Trophoblast cell (in vitro differentiated cells and primary cell): ENCODE measurements at regions not wholly inside any gene's neighbourhood (a gene's known extent, or its start where the extent isn't known, plus 50 kb on each side); places are given as distances from the start of the nearest gene placed in this dataset.

ENCODE experiments used
- DNase-seq, 2 donors: peaks; one replicate each; pipeline ENCODE4 v3.0.0-alpha.2; 2016
- H2AFZ ChIP-seq: 2 replicates; pipeline ENCODE4 v1.6.1; 2013; ENCODE audit warnings: low read length, moderate library complexity, mild to moderate bottlenecking; ENCODE audit not compliant: insufficient read depth, poor library complexity
- H2AK5ac ChIP-seq: 2 replicates; pipeline ENCODE4 v1.6.1; 2013; ENCODE audit warnings: mild to moderate bottlenecking, low read length
- H2BK120ac ChIP-seq: 2 replicates; pipeline ENCODE4 v1.6.1; 2013; ENCODE audit warnings: low read length, mild to moderate bottlenecking, moderate library complexity; ENCODE audit not compliant: insufficient read depth, poor library complexity
- H2BK12ac ChIP-seq: 2 replicates; pipeline ENCODE4 v1.6.1; 2013; ENCODE audit warnings: mild to moderate bottlenecking, low read length, moderate library complexity
- H2BK5ac ChIP-seq: 2 replicates; pipeline ENCODE4 v1.6.1; 2013; ENCODE audit warnings: low read length, low read depth, moderate library complexity, mild to moderate bottlenecking; ENCODE audit not compliant: poor library complexity
- H3K14ac ChIP-seq: 2 replicates; pipeline ENCODE4 v1.6.1; 2013; ENCODE audit warnings: mild to moderate bottlenecking, low read length
- H3K18ac ChIP-seq: 2 replicates; pipeline ENCODE4 v1.6.1; 2013; ENCODE audit warnings: mild to moderate bottlenecking, low read length
- H3K23ac ChIP-seq: 2 replicates; pipeline ENCODE4 v1.6.1; 2013; ENCODE audit warnings: low read length
- H3K27ac ChIP-seq: 2 replicates; pipeline ENCODE4 v1.5.1; 2013; ENCODE audit warnings: low read depth, mild to moderate bottlenecking, inconsistent platforms, low read length, moderate library complexity
- H3K27me3 ChIP-seq: 2 replicates; pipeline ENCODE4 v1.6.1; 2013; ENCODE audit warnings: inconsistent platforms, mild to moderate bottlenecking, low read length, moderate library complexity; ENCODE audit not compliant: insufficient read depth
- H3K36me3 ChIP-seq, 2 experiments: 1 replicate in 1 of 2; 2 replicates in 1 of 2; pipeline ENCODE4 v1.6.1; 2013; ENCODE audit warnings: low read length in 2 of 2, mild to moderate bottlenecking in 2 of 2, moderate library complexity in 1 of 2; ENCODE audit not compliant: insufficient read depth in 2 of 2, control insufficient read depth in 1 of 2
- H3K4ac ChIP-seq: 2 replicates; pipeline ENCODE4 v1.6.1; 2013; ENCODE audit warnings: low read depth, mild to moderate bottlenecking, low read length, moderate library complexity
- H3K4me1 ChIP-seq, 2 experiments: 1 replicate in 1 of 2; 2 replicates in 1 of 2; pipeline ENCODE4 v1.6.1; 2013; ENCODE audit warnings: low read length in 2 of 2, mild to moderate bottlenecking in 2 of 2, moderate library complexity in 1 of 2; ENCODE audit not compliant: insufficient read depth in 2 of 2, control insufficient read depth in 1 of 2
- H3K4me2 ChIP-seq: 2 replicates; pipeline ENCODE4 v1.6.1; 2013; ENCODE audit warnings: inconsistent platforms, mild to moderate bottlenecking, low read length, moderate library complexity
- H3K4me3 ChIP-seq: 2 replicates; pipeline ENCODE4 v1.5.1; 2013; ENCODE audit warnings: mild to moderate bottlenecking, low read depth, low read length, inconsistent platforms
- H3K79me1 ChIP-seq: one replicate; pipeline ENCODE4 v1.6.1; 2013; ENCODE audit warnings: low read length
- H3K79me2 ChIP-seq: 2 replicates; pipeline ENCODE4 v1.6.1; 2013; ENCODE audit warnings: low read length, mild to moderate bottlenecking; ENCODE audit not compliant: control insufficient read depth, insufficient read depth, poor library complexity
- H3K9ac ChIP-seq: 2 replicates; pipeline ENCODE4 v1.6.1; 2013; ENCODE audit warnings: mild to moderate bottlenecking, low read length
- H3K9me3 ChIP-seq: 2 replicates; pipeline ENCODE4 v1.6.1; 2013; ENCODE audit warnings: low read depth, mild to moderate bottlenecking, control low read depth, inconsistent platforms, low read length; ENCODE audit not compliant: insufficient read depth
- H4K12ac ChIP-seq: 2 replicates; pipeline ENCODE4 v1.6.1; 2013; ENCODE audit warnings: low read depth, mild to moderate bottlenecking, low read length, moderate library complexity
- H4K8ac ChIP-seq: 2 replicates; pipeline ENCODE4 v1.6.1; 2013; ENCODE audit warnings: low read depth, mild to moderate bottlenecking, low read length, moderate library complexity
- H4K91ac ChIP-seq: one replicate; pipeline ENCODE4 v1.6.1; 2013; ENCODE audit warnings: low read depth, mild to moderate bottlenecking, low read length, moderate library complexity
- WGBS: extraction: QIAGEN DNeasy Blood & Tissue Kit; methylation state at CpG from one replicate; pipeline ENCODE4 v1.1.7; 2013; ENCODE audit warnings: missing lambda C conversion rate; ENCODE audit not compliant: insufficient read length, insufficient coverage; ENCODE audit errors: extremely low coverage; 5-methylcytosine and 5-hydroxymethylcytosine counted together

GRCh38 chr9:81393985-81394811 lies 295.1 kb downstream of the TLE1 start:
- no peak overlapping the region for H4K8ac ChIP-seq
- H3K23ac ChIP-seq, result no peak overlapping the region
- no peak overlapping the region for H2BK12ac ChIP-seq
- peaks cover 24% of the 10 kb centered on the region for H3K79me1 ChIP-seq
- peaks cover 15 to 20% of the 10 kb centered on the region in 2 experiments for H3K4me1 ChIP-seq
- H3K4me2 ChIP-seq, result no peak overlapping the region
- H3K9me3 ChIP-seq, result peaks cover 1% of the 10 kb centered on the region
- no peaks in the 10 kb centered on the region for H3K36me3 ChIP-seq
- H3K4me3 ChIP-seq, result no peak overlapping the region
- no peak overlapping the region for H4K12ac ChIP-seq
- no peak overlapping the region for H3K27ac ChIP-seq
- DNase-seq, result no peak
- no peak overlapping the region for H4K91ac ChIP-seq
- no CpG with 5 or more reads among the region's 6 CpGs for WGBS
- H3K18ac ChIP-seq, result no peak overlapping the region
- H2BK5ac ChIP-seq, result no peak overlapping the region
- no peak overlapping the region for H3K4ac ChIP-seq
- H3K79me2 ChIP-seq, result peaks cover 3% of the 10 kb centered on the region
- no peak overlapping the region for H3K14ac ChIP-seq
- no peak overlapping the region for H2AK5ac ChIP-seq
- H2BK120ac ChIP-seq, result no peak overlapping the region
- H3K9ac ChIP-seq, result no peak overlapping the region
- H3K27me3 ChIP-seq, result no peaks in the 10 kb centered on the region
- H2AFZ ChIP-seq, result no peak overlapping the region

- H2AK5ac ChIP-seq, result no peak overlapping the region
- H2AFZ ChIP-seq, result no peak overlapping the region
- no peaks in the 10 kb centered on the region for H3K27me3 ChIP-seq
- no peaks in the 10 kb centered on the region for H3K36me3 ChIP-seq
- DNase-seq, result peak; percentile 27 to 52
- peak overlapping the region; percentile 84 for H3K27ac ChIP-seq
- H3K18ac ChIP-seq, result no peak overlapping the region
- peaks cover 1% of the 10 kb centered on the region for H3K9me3 ChIP-seq
- peak overlapping the region; percentile 18 for H3K4me2 ChIP-seq
- no peak overlapping the region for H4K8ac ChIP-seq
- no peak overlapping the region for H3K23ac ChIP-seq
- peaks cover 32% of the 10 kb centered on the region for H3K79me1 ChIP-seq
- peak overlapping the region; percentile 70 for H4K91ac ChIP-seq
- H2BK120ac ChIP-seq, result peak overlapping the region; percentile 41
- peaks cover 4% of the 10 kb centered on the region for H3K79me2 ChIP-seq
- no peak overlapping the region for H3K14ac ChIP-seq
- no peak overlapping the region for H4K12ac ChIP-seq
- no peak overlapping the region for H3K4me3 ChIP-seq
- WGBS, result no CpG with 5 or more reads among the region's 2 CpGs
- H2BK5ac ChIP-seq, result peak overlapping the region; percentile 22
- H2BK12ac ChIP-seq, result peak overlapping the region; percentile 46
- peaks cover 20 to 26% of the 10 kb centered on the region in 2 experiments for H3K4me1 ChIP-seq
- no peak overlapping the region for H3K4ac ChIP-seq
- H3K9ac ChIP-seq, result no peak overlapping the region
Measured at GRCh38 chr9:81391457-81391825, 297.9 kb downstream of the TLE1 start.

- Histone ChIP-seq H4K8ac (peak overlapping the region; percentile 67), H4K12ac (no peak overlapping the region), H3K9me3 (peaks cover 1% of the 10 kb centered on the region), H3K4me3 (no peak overlapping the region), H2BK120ac (peak overlapping the region; percentile 89), H3K23ac (no peak overlapping the region), H2AFZ (no peak overlapping the region), H3K4me1 (peaks cover 20 to 26% of the 10 kb centered on the region in 2 experiments), H3K36me3 (no peaks in the 10 kb centered on the region), H3K9ac (no peak overlapping the region), H3K4ac (no peak overlapping the region), H3K79me1 (peaks cover 32% of the 10 kb centered on the region), H3K18ac (peak overlapping the region; percentile 80), H2BK5ac (peak overlapping the region; percentile 79), H2AK5ac (no peak overlapping the region), H3K79me2 (peaks cover 4% of the 10 kb centered on the region), H4K91ac (peak overlapping the region; percentile 88), H2BK12ac (peak overlapping the region; percentile 86), H3K14ac (peak overlapping the region; percentile 65), H3K27ac (peak overlapping the region; percentile 84), H3K27me3 (no peaks in the 10 kb centered on the region), H3K4me2 (peak overlapping the region; percentile 36)
- peak; percentile 72 to 81 for DNase-seq
- WGBS, result no CpG with 5 or more reads among the region's 4 CpGs
Measured at GRCh38 chr9:81390792-81391456, 298.4 kb downstream of the TLE1 start.

GRCh38 chr9:81389569-81389993 lies 299.8 kb downstream of the TLE1 start:
- WGBS, result no CpG with 5 or more reads among the region's 6 CpGs
- peaks cover 4% of the 10 kb centered on the region for H3K79me2 ChIP-seq
- peaks cover 22 to 28% of the 10 kb centered on the region in 2 experiments for H3K4me1 ChIP-seq

More at GRCh38 chr9:81389569-81389993, 299.8 kb downstream of the TLE1 start:
- Histone ChIP-seq H3K4me2 (no peak overlapping the region), H3K36me3 (no peaks in the 10 kb centered on the region), H4K8ac (no peak overlapping the region), H3K79me1 (peaks cover 34% of the 10 kb centered on the region), H2BK120ac (peak overlapping the region; percentile 50), H3K4ac (no peak overlapping the region), H3K18ac (no peak overlapping the region), H2BK5ac (peak overlapping the region; percentile 24), H3K9me3 (peaks cover 1% of the 10 kb centered on the region), H2AFZ (no peak overlapping the region), H2BK12ac (no peak overlapping the region), H3K27ac (peak overlapping the region; percentile 84), H3K27me3 (no peaks in the 10 kb centered on the region), H4K91ac (peak overlapping the region; percentile 92), H3K9ac (no peak overlapping the region), H2AK5ac (no peak overlapping the region), H3K14ac (no peak overlapping the region), H4K12ac (no peak overlapping the region), H3K23ac (no peak overlapping the region), H3K4me3 (no peak overlapping the region)
- peak; percentile 96 to 98 for DNase-seq
